CD4-positive, alpha-beta memory T cell (primary cell): ENCODE measurements at regions not wholly inside any gene's neighbourhood (a gene's known extent, or its start where the extent isn't known, plus 50 kb on each side); places are given as distances from the start of the nearest gene placed in this dataset.

Experiments used
- CTCF ChIA-PET: fragments of 350-600 bp; sonication (Branson Sonifier 250); formaldehyde crosslinking; loops from one replicate; lab custom pipeline; 2021; ENCODE audit warnings: inconsistent platforms; ENCODE audit not compliant: partially characterized antibody; lab: Charles Lee
- POLR2A ChIA-PET: fragments of 350-600 bp; sonication (Branson Sonifier 250); formaldehyde crosslinking; loops from one replicate; lab custom pipeline; 2021; ENCODE audit not compliant: partially characterized antibody; lab: Charles Lee
- DNase-seq, 5 donors: peaks; one replicate each; pipeline versions ENCODE4 v3.0.0 to v3.0.0-alpha.2; 2020 to 2022; ENCODE audit warnings: mixed read lengths in 1 of 5
- H3K27ac ChIP-seq: one replicate; pipeline ENCODE4 v1.7.0; 2013; ENCODE audit warnings: low read depth, low read length
- H3K27me3 ChIP-seq: 2 replicates; pipeline ENCODE4 v1.7.0; 2013; ENCODE audit warnings: mild to moderate bottlenecking, low read length, moderate library complexity; ENCODE audit not compliant: insufficient read depth
- H3K36me3 ChIP-seq: 2 replicates; pipeline ENCODE4 v1.7.0; 2013; ENCODE audit warnings: mild to moderate bottlenecking, low read length, moderate library complexity; ENCODE audit not compliant: insufficient read depth
- H3K4me1 ChIP-seq: 2 replicates; pipeline ENCODE4 v1.7.0; 2013; ENCODE audit warnings: mild to moderate bottlenecking, low read length, moderate library complexity; ENCODE audit not compliant: insufficient read depth
- H3K4me3 ChIP-seq, 2 donors: one replicate each; pipeline ENCODE4 v1.7.0; 2013; ENCODE audit warnings: low read length in 2 of 2, mild to moderate bottlenecking in 1 of 2
- H3K9me3 ChIP-seq, 2 donors: one replicate each; pipeline ENCODE4 v1.7.0; 2013; ENCODE audit warnings: low read length in 2 of 2, control low read depth in 1 of 2; ENCODE audit not compliant: control insufficient read depth in 1 of 2
- H3K27ac Mint-ChIP-seq, 7 donors: one replicate each; pipeline ENCODE4 v1.8.0; 2020 to 2021; ENCODE audit warnings: mixed read lengths in 7 of 7, mild to moderate bottlenecking in 6 of 7, inconsistent platforms in 3 of 7, moderate library complexity in 3 of 7
- H3K27me3 Mint-ChIP-seq, 2 donors: one replicate each; pipeline ENCODE4 v1.8.0; 2020 to 2021; ENCODE audit warnings: mixed read lengths in 2 of 2
- H3K36me3 Mint-ChIP-seq, 2 donors: one replicate each; pipeline ENCODE4 v1.8.0; 2020 to 2021; ENCODE audit warnings: mixed read lengths in 2 of 2, inconsistent platforms in 1 of 2, mild to moderate bottlenecking in 1 of 2
- H3K4me1 Mint-ChIP-seq, 4 donors: one replicate each; pipeline ENCODE4 v1.8.0; 2020 to 2021; ENCODE audit warnings: mixed read lengths in 4 of 4, mild to moderate bottlenecking in 1 of 4
- H3K4me3 Mint-ChIP-seq, 8 donors: one replicate each; pipeline ENCODE4 v1.8.0; 2020 to 2021; ENCODE audit warnings: mixed read lengths in 8 of 8, mild to moderate bottlenecking in 7 of 8, moderate library complexity in 6 of 8, inconsistent platforms in 3 of 8
- H3K9me3 Mint-ChIP-seq, 8 donors: one replicate each; pipeline ENCODE4 v1.8.0; 2020 to 2021; ENCODE audit warnings: mixed read lengths in 8 of 8, mild to moderate bottlenecking in 5 of 8, inconsistent platforms in 3 of 8, moderate library complexity in 1 of 8
- intact Hi-C: fragments of 100-400 bp; cut with micrococcal nuclease; formaldehyde crosslinking; loops from one replicate; pipeline ENCODE4 v1.15.1; 2023

DNA sequence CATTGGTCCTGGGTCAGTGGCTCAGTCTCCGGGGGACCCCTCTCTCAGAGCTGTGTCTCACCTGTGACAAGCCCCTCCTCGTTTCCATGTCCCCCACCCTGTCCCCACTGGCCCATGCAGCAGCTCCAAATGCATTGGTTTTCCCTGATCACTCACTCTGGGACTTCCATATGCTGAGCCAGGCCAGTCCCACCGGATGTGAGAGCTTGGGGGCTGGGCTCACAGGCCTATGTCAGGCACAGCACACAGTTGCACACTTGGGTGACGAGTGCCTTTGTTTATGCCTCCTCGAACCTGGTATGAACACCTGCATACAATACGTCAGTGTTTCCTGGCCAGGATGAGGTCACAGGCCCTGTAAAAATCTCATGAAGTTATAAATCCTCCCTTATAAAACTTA lies 232.5 kb downstream of the TFCP2L1 start:
- intact Hi-C loops, result no loop called here
- Histone ChIP-seq H3K4me1 (no peaks in the 10 kb centered on the region), H3K4me3 (no peak overlapping the region), H3K9me3 (no peaks in the 10 kb centered on the region), H3K36me3 (no peaks in the 10 kb centered on the region), H3K27ac (no peak overlapping the region), H3K27me3 (no peaks in the 10 kb centered on the region)
- CTCF ChIA-PET, result no interaction called here
- H3K27ac Mint-ChIP-seq, result no peak overlapping the region
- DNase-seq, result no peak
- no peak overlapping the region for H3K4me3 Mint-ChIP-seq
- POLR2A ChIA-PET, result no interaction called here
- peaks cover 0 to 6% of the 10 kb centered on the region in 2 donors for H3K27me3 Mint-ChIP-seq
- no peaks in the 10 kb centered on the region for H3K36me3 Mint-ChIP-seq
- H3K9me3 Mint-ChIP-seq, result peaks cover 0 to 3% (median 0%) of the 10 kb centered on the region in 8 donors
- H3K4me1 Mint-ChIP-seq, result no peaks in the 10 kb centered on the region

DNA sequence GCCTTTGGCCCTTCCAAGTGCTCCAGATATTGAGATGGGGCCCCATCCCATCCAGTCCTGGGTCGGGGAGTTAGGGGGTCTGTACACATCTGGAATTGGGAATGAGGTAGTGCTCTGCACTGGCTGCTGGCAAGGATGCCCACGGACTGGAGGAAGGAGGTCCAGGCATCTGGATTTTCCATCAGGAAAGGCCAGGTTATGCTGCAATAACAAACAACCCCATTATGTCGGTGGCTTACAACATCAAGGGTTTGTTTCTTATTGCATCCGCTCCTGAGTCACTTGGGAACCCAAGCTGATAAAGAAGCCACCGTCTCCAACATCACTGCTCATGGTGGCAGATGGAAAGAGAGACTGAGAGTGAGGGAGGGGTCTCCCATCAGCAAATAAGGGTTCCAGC lies 229.9 kb downstream of the TFCP2L1 start:
- H3K4me3 ChIP-seq, result no peak overlapping the region
- DNase-seq, result no peak
- ChIA-PET POLR2A (no interaction called here), CTCF (no interaction called here)
- no peaks in the 10 kb centered on the region for H3K4me1 ChIP-seq
- no peaks in the 10 kb centered on the region for H3K9me3 ChIP-seq
- Mint-ChIP-seq H3K36me3 (no peaks in the 10 kb centered on the region), H3K27ac (no peak overlapping the region), H3K4me1 (no peaks in the 10 kb centered on the region), H3K27me3 (peaks cover 0 to 6% of the 10 kb centered on the region in 2 donors), H3K4me3 (no peak overlapping the region), H3K9me3 (peaks cover 0 to 3% (median 0%) of the 10 kb centered on the region in 8 donors)
- no peaks in the 10 kb centered on the region for H3K27me3 ChIP-seq
- H3K36me3 ChIP-seq, result no peaks in the 10 kb centered on the region
- H3K27ac ChIP-seq, result no peak overlapping the region
- intact Hi-C loops, result no loop called here

DNA sequence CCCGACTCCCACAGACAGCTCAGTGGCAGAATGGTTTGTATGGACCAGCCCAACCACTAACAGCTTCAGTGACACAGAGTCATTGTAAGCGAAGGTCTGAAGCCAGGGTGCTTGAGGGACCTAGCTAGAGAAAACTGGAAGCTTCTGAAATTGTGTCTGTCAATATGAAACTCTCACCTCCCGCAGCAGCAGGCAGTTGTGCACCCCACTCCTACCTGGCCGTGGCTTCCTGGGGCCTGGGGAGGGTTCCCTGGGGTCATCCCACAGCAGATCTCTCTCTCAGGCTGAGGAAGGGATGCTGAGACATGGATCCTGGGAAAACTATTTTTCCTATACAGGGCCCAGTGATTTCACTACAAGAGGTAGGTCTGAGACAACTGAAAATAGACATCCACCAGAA lies 229.5 kb downstream of the TFCP2L1 start:
- no peaks in the 10 kb centered on the region for H3K36me3 ChIP-seq
- DNase-seq, result no peak
- no peak overlapping the region for H3K27ac Mint-ChIP-seq
- H3K36me3 Mint-ChIP-seq, result no peaks in the 10 kb centered on the region
- H3K27me3 ChIP-seq, result no peaks in the 10 kb centered on the region
- H3K4me1 Mint-ChIP-seq, result no peaks in the 10 kb centered on the region
- CTCF ChIA-PET, result no interaction called here
- no peak overlapping the region for H3K4me3 ChIP-seq
- peaks cover 0 to 6% of the 10 kb centered on the region in 2 donors for H3K27me3 Mint-ChIP-seq
- no peaks in the 10 kb centered on the region for H3K4me1 ChIP-seq
- peaks cover 0 to 3% (median 0%) of the 10 kb centered on the region in 8 donors for H3K9me3 Mint-ChIP-seq
- intact Hi-C loops, result no loop called here
- no peaks in the 10 kb centered on the region for H3K9me3 ChIP-seq
- H3K4me3 Mint-ChIP-seq, result no peak overlapping the region
- H3K27ac ChIP-seq, result no peak overlapping the region
- POLR2A ChIA-PET, result no interaction called here

DNA sequence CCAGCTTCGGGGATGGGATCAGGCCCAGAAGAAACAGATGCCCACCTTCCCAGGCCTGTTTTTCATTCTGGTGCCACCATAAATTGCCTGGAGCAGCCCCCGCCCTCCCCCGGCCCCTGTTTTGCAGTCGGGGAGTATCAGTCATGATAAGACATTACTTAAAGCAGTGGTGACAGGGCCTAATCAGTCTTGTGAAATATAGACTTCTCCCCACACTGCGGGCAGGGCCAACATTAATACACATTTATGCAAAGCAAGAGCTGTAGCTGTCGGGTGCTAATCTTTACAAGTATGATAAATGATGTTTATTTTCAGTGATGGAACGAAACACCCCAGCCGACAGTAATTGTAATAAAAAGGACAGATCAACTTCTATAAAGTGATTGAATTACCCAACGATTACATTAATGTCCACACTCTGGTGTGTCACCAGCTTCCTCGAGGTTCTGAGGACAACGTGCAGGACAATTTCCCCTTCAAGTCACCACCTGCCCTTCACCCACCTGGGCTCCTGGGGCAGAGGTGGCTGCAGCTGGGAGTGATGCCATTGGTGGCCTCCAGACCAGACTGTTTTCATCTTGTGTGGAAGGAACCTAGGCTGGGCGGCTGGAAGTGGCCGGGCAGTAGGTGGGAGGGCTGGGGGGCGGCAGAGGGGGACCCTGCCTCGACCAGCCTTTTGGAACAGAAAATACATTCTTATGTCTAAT lies 226.0 kb downstream of the TFCP2L1 start:
- no peaks in the 10 kb centered on the region for H3K4me1 Mint-ChIP-seq
- no peak overlapping the region for H3K27ac ChIP-seq

DNA sequence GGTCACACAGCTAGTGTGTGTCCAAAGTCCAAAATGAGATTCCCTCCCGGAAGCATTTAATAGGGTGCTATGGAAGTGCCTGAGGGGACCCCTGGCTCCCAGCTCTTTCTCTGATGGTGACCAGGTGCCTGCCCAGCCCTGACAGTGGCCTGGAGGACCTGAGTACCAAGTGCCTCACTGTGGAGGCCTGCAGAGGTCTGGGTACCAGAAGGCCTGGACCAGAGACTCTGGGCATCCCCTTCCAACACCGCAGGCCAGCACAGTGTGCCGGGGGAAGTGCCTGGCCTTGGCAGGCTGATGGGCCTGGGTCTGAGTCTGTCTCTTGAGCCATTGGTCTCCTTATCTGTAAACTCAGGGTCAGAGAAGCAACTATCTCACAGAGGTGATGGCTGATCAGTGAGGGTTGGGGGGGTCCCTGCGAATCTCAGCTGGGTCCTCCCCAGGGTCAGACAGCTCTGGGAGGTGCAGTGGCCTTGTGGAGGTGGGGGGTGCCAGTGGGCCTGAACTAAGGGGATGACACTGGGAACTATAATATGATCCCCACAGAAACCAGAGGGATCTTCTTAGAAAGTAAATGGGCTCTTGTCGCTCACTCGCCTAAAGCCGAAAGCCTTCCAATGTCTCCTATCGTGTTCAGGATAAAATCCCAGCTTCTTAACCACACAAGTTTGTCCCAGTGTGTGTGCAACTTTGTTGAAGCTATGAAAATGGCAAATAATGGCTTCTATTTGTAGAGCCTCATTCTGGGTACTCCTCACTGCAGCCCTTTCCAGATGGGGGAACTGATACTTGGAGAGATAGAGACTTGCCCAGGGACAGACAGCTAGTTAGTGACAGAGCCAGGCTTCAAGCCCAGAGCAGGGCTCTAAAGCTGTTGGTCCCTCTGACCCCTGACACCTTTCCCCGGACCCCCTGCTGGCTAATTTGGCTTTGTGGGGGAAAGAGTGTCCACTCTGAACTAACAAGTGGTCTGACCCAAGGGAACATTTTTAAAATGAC lies 225.1 kb downstream of the TFCP2L1 start:
- H3K4me3 Mint-ChIP-seq, result no peak overlapping the region
- Histone ChIP-seq H3K4me1 (no peaks in the 10 kb centered on the region), H3K9me3 (no peaks in the 10 kb centered on the region), H3K27ac (no peak overlapping the region), H3K36me3 (no peaks in the 10 kb centered on the region), H3K4me3 (no peak overlapping the region), H3K27me3 (no peaks in the 10 kb centered on the region)
- ChIA-PET CTCF (interaction anchor here (0.9 to 2.8 kb wide), 3 partner anchors 17 to 380 kb away, joined by 3 to 11 read pairs (median 5); no protein-coding TSS in a partner anchor), POLR2A (no interaction called here)
- no peak for DNase-seq
- no peaks in the 10 kb centered on the region for H3K36me3 Mint-ChIP-seq
- peaks cover 0 to 8% of the 10 kb centered on the region in 2 donors for H3K27me3 Mint-ChIP-seq
- no peak overlapping the region for H3K27ac Mint-ChIP-seq
- H3K9me3 Mint-ChIP-seq, result peaks cover 0 to 2% (median 0%) of the 10 kb centered on the region in 8 donors
- intact Hi-C loops, result no loop called here
- H3K4me1 Mint-ChIP-seq, result no peaks in the 10 kb centered on the region

More for the DNA sequence above, 226.0 kb downstream of the TFCP2L1 start:
- Mint-ChIP-seq H3K27me3 (peaks cover 0 to 6% of the 10 kb centered on the region in 2 donors), H3K4me3 (no peak overlapping the region), H3K36me3 (no peaks in the 10 kb centered on the region), H3K9me3 (peaks cover 0 to 2% (median 0%) of the 10 kb centered on the region in 8 donors), H3K27ac (no peak overlapping the region)
- H3K9me3 ChIP-seq, result no peaks in the 10 kb centered on the region
- intact Hi-C loops, result no loop called here
- no peaks in the 10 kb centered on the region for H3K27me3 ChIP-seq
- ChIA-PET CTCF (interaction anchor here (2.8 kb wide), 1 partner anchor 18 kb away, joined by 11 read pairs; no protein-coding TSS in a partner anchor), POLR2A (no interaction called here)
- no peaks in the 10 kb centered on the region for H3K4me1 ChIP-seq
- no peak for DNase-seq
- no peak overlapping the region for H3K4me3 ChIP-seq
- H3K36me3 ChIP-seq, result no peaks in the 10 kb centered on the region

DNA sequence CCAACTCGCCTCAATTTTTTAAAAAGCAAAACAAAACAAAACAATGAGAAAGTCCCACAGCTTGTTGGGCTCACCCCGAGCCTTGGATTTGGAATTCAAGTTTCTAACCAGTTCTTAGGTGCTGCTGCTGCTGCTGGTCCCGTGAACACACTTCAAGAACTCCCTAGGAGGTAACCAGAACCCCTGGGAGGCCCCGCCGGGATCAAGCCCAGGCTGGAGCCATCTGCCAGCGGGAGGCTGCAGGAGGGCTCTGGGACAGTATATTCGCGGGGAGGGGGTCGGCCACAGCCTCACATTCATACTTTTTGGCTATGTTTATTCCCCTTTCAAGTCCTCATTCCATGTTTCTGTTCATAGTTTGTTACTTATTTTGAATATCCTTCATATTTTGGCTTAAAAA lies 223.4 kb downstream of the TFCP2L1 start:
- H3K4me1 Mint-ChIP-seq, result no peaks in the 10 kb centered on the region
- intact Hi-C loops, result no loop called here
- Histone ChIP-seq H3K9me3 (no peaks in the 10 kb centered on the region), H3K4me1 (no peaks in the 10 kb centered on the region), H3K27ac (no peak overlapping the region), H3K36me3 (no peaks in the 10 kb centered on the region), H3K27me3 (no peaks in the 10 kb centered on the region), H3K4me3 (no peak overlapping the region)
- no peak overlapping the region for H3K27ac Mint-ChIP-seq
- peaks cover 0 to 2% (median 0%) of the 10 kb centered on the region in 8 donors for H3K9me3 Mint-ChIP-seq
- DNase-seq, result no peak
- no peak overlapping the region for H3K4me3 Mint-ChIP-seq
- H3K27me3 Mint-ChIP-seq, result peaks cover 2 to 5% of the 10 kb centered on the region in 2 donors
- no peaks in the 10 kb centered on the region for H3K36me3 Mint-ChIP-seq
- ChIA-PET CTCF (interaction anchor here (2.8 kb wide), 1 partner anchor 16 kb away, joined by 11 read pairs; no protein-coding TSS in a partner anchor), POLR2A (no interaction called here)

DNA sequence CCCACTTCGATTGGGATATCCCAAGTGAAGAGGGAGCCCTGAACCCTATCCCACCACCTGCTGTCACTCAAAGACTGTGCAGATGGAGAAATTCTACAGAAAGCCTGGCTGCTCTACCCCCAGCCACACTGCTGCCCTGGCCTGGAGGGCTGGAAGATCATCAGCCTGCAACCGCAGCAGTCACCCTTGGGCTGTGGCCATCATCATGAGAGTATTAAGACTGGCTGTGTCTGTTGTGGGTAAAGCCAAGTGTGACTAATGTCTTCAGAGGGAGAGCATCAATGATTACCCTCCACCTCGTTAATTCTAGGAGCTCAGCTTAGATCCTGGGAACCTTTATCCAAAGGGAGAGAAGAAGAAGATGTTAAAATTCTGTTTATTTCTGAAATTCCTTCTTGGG lies 221.5 kb downstream of the TFCP2L1 start:
- POLR2A ChIA-PET, result no interaction called here
- H3K27ac Mint-ChIP-seq, result no peak overlapping the region
- H3K27me3 ChIP-seq, result no peaks in the 10 kb centered on the region
- H3K4me3 Mint-ChIP-seq, result no peak overlapping the region
- CTCF ChIA-PET, result interaction anchor here (1.6 kb wide), 1 partner anchor 12 kb away, joined by 3 read pairs; no protein-coding TSS in a partner anchor
- H3K27ac ChIP-seq, result no peak overlapping the region
- no peaks in the 10 kb centered on the region for H3K36me3 Mint-ChIP-seq
- intact Hi-C loops, result no loop called here
- no peaks in the 10 kb centered on the region for H3K4me1 ChIP-seq
- no peaks in the 10 kb centered on the region for H3K9me3 Mint-ChIP-seq
- no peaks in the 10 kb centered on the region for H3K9me3 ChIP-seq
- H3K36me3 ChIP-seq, result no peaks in the 10 kb centered on the region
- H3K4me1 Mint-ChIP-seq, result no peaks in the 10 kb centered on the region
- H3K4me3 ChIP-seq, result no peak overlapping the region
- DNase-seq, result no peak
- H3K27me3 Mint-ChIP-seq, result peaks cover 2 to 9% of the 10 kb centered on the region in 2 donors
